Mesothelial cell of epicardium (in vitro differentiated cells): ENCODE measurements at regions not wholly inside any gene's neighbourhood (a gene's known extent, or its start where the extent isn't known, plus 50 kb on each side); places are given as distances from the start of the nearest gene placed in this dataset.
"Not testable (repeated sequence)": the region's sequence is repeated elsewhere in the genome, so short reads cannot be mapped to it uniquely, and the experiment has no call there.

Experiments
- DNase-seq, 2 experiments: peaks; one replicate each; pipeline ENCODE4 v3.0.0; 2021; ENCODE audit warnings: low spot score in 2 of 2; ENCODE audit not compliant: unreplicated experiment in 2 of 2
- H3K27ac Mint-ChIP-seq: 2 replicates; pipeline ENCODE4 v1.8.0; 2021; ENCODE audit warnings: mixed read lengths
- H3K27me3 Mint-ChIP-seq: 2 replicates; pipeline ENCODE4 v1.8.0; 2021; ENCODE audit warnings: low read depth, mixed read lengths
- H3K36me3 Mint-ChIP-seq: 2 replicates; pipeline ENCODE4 v1.8.0; 2021; ENCODE audit warnings: mixed read lengths
- H3K4me1 Mint-ChIP-seq: 2 replicates; pipeline ENCODE4 v1.8.0; 2021; ENCODE audit warnings: mixed read lengths
- H3K4me3 Mint-ChIP-seq: 2 replicates; pipeline ENCODE4 v1.8.0; 2021; ENCODE audit warnings: mild to moderate bottlenecking, moderate library complexity, mixed read lengths
- H3K9me3 Mint-ChIP-seq: 2 replicates; pipeline ENCODE4 v1.8.0; 2021; ENCODE audit warnings: mixed read lengths
- CTCF ChIP-seq: fragments of 200-600 bp; sonication (generic); IDR thresholded peaks from one replicate; pipeline ENCODE4 v1.5.0; 2021; ENCODE audit warnings: antibody characterized with exemption; ENCODE audit not compliant: unreplicated experiment

GRCh38 chrX:153266140-153266539 is 55.4 kb downstream of the PNMA6F start:
- not testable (repeated sequence) for H3K27ac Mint-ChIP-seq, H3K9me3 Mint-ChIP-seq, H3K4me1 Mint-ChIP-seq, H3K36me3 Mint-ChIP-seq, DNase-seq, H3K4me3 Mint-ChIP-seq
- peaks cover 15% of the 10 kb centered on the region for H3K27me3 Mint-ChIP-seq

GRCh38 chrX:153260468-153260867 is 61.1 kb downstream of the PNMA6F start:
- not testable (repeated sequence) for H3K36me3 Mint-ChIP-seq, H3K9me3 Mint-ChIP-seq, H3K27ac Mint-ChIP-seq, DNase-seq, H3K4me3 Mint-ChIP-seq, H3K4me1 Mint-ChIP-seq, H3K27me3 Mint-ChIP-seq

- not testable (repeated sequence) for H3K27ac Mint-ChIP-seq, H3K4me3 Mint-ChIP-seq, H3K36me3 Mint-ChIP-seq
Measured at GRCh38 chrX:153253239-153253638, 68.3 kb downstream of the PNMA6F start.

GRCh38 chrX:153252378-153253129 is 69.0 kb downstream of the PNMA6F start:
- not testable (repeated sequence) for H3K4me3 Mint-ChIP-seq, H3K27me3 Mint-ChIP-seq, H3K4me1 Mint-ChIP-seq, H3K9me3 Mint-ChIP-seq, H3K36me3 Mint-ChIP-seq, H3K27ac Mint-ChIP-seq, DNase-seq

More at GRCh38 chrX:153253239-153253638, 68.3 kb downstream of the PNMA6F start:
- H3K4me1 Mint-ChIP-seq, DNase-seq, H3K27me3 Mint-ChIP-seq, H3K9me3 Mint-ChIP-seq: not testable (repeated sequence)

- not testable (repeated sequence) for H3K9me3 Mint-ChIP-seq, H3K36me3 Mint-ChIP-seq, H3K4me1 Mint-ChIP-seq, DNase-seq, H3K4me3 Mint-ChIP-seq, H3K27me3 Mint-ChIP-seq, H3K27ac Mint-ChIP-seq
Measured at GRCh38 chrX:153251952-153252351, 69.6 kb downstream of the PNMA6F start.

- DNase-seq, H3K9me3 Mint-ChIP-seq, H3K4me3 Mint-ChIP-seq, H3K27ac Mint-ChIP-seq, H3K36me3 Mint-ChIP-seq, H3K4me1 Mint-ChIP-seq, H3K27me3 Mint-ChIP-seq: not testable (repeated sequence)
Measured at GRCh38 chrX:153250762-153251161, 70.8 kb downstream of the PNMA6F start.

GRCh38 chrX:153245288-153245731 is 66.2 kb downstream of the MAGEA1 start:
- TF ChIP-seq CTCF, result no peak
- no peak for DNase-seq
- Mint-ChIP-seq H3K4me1 (peaks cover 11% of the 10 kb centered on the region), H3K4me3 (peak overlapping the region; percentile 60), H3K27me3 (peaks cover 6% of the 10 kb centered on the region), H3K36me3 (no peaks in the 10 kb centered on the region), H3K27ac (peak overlapping the region; percentile 82), H3K9me3 (peaks cover 12% of the 10 kb centered on the region)

GRCh38 chrX:153244767-153245166 is 65.7 kb downstream of the MAGEA1 start:
- H3K36me3 Mint-ChIP-seq, result no peaks in the 10 kb centered on the region
- peaks cover 11% of the 10 kb centered on the region for H3K27me3 Mint-ChIP-seq
- peak overlapping the region; percentile 82 for H3K27ac Mint-ChIP-seq
- TF ChIP-seq CTCF, result no peak
- DNase-seq, result no peak
- peaks cover 12% of the 10 kb centered on the region for H3K9me3 Mint-ChIP-seq
- peaks cover 11% of the 10 kb centered on the region for H3K4me1 Mint-ChIP-seq
- H3K4me3 Mint-ChIP-seq, result peak overlapping the region; percentile 60

GRCh38 chrX:153238361-153238760 is 59.3 kb downstream of the MAGEA1 start:
- DNase-seq, result no peak
- no peaks in the 10 kb centered on the region for H3K4me1 Mint-ChIP-seq
- H3K27ac Mint-ChIP-seq, result no peak overlapping the region
- no peaks in the 10 kb centered on the region for H3K36me3 Mint-ChIP-seq
- peaks cover 28% of the 10 kb centered on the region for H3K27me3 Mint-ChIP-seq
- TF ChIP-seq CTCF, result no peak
- no peak overlapping the region for H3K4me3 Mint-ChIP-seq
- peaks cover 17% of the 10 kb centered on the region for H3K9me3 Mint-ChIP-seq
